Erythroblast (primary cell): ENCODE measurements at regions not wholly inside any gene's neighbourhood (a gene's known extent, or its start where the extent isn't known, plus 50 kb on each side); places are given as distances from the start of the nearest gene placed in this dataset.

Source experiments
- DNase-seq, 2 experiments: peaks; one replicate each; lab custom pipeline; 2025; lab: John Stamatoyannopoulos, UW
- GATA1 ChIP-seq: IDR thresholded peaks from 2 replicates; pipeline ENCODE4 v1.6.1; 2011; ENCODE audit warnings: low read depth, mild to moderate bottlenecking, control low read depth, low read length, moderate library complexity
- POLR2A ChIP-seq: IDR thresholded peaks from 2 replicates; pipeline ENCODE4 v1.6.1; 2011; ENCODE audit warnings: mild to moderate bottlenecking, low read length

- TF ChIP-seq GATA1 (no peak), POLR2A (no peak)
- no peak for DNase-seq
Observed at GRCh38 chr3:64464955-64465354, 222.8 kb downstream of the ADAMTS9 start.

- TF ChIP-seq GATA1 (no peak), POLR2A (no peak)
- DNase-seq = no peak
Observed at GRCh38 chr3:64463981-64464380, 223.8 kb downstream of the ADAMTS9 start.

- TF ChIP-seq POLR2A = no peak
- no peak for TF ChIP-seq GATA1
- DNase-seq = no peak
Observed at GRCh38 chr3:64462203-64462602, 225.6 kb downstream of the ADAMTS9 start.

- no peak for DNase-seq
Observed at GRCh38 chr3:64460877-64461276, 226.9 kb downstream of the ADAMTS9 start.

GRCh38 chr3:64460141-64460730, 227.6 kb downstream of the ADAMTS9 start:
- no peak for DNase-seq
- no peak for TF ChIP-seq POLR2A
- no peak for TF ChIP-seq GATA1

More at GRCh38 chr3:64460877-64461276, 226.9 kb downstream of the ADAMTS9 start:
- TF ChIP-seq GATA1 = no peak
- no peak for TF ChIP-seq POLR2A

- no peak for TF ChIP-seq POLR2A
- TF ChIP-seq GATA1 = no peak
- no peak for DNase-seq
Observed at GRCh38 chr3:64459711-64460110, 228.1 kb downstream of the ADAMTS9 start.

GRCh38 chr3:64457811-64458210, 230.0 kb downstream of the ADAMTS9 start:
- TF ChIP-seq POLR2A = no peak
- no peak for TF ChIP-seq GATA1
- DNase-seq = no peak

GRCh38 chr3:64456674-64457073, 231.1 kb downstream of the ADAMTS9 start:
- TF ChIP-seq GATA1 = no peak
- no peak for TF ChIP-seq POLR2A
- no peak for DNase-seq

GRCh38 chr3:64455351-64455750, 230.1 kb upstream of the PRICKLE2 start:
- no peak for DNase-seq
- TF ChIP-seq GATA1 (no peak), POLR2A (no peak)

- DNase-seq = no peak
- no peak for TF ChIP-seq POLR2A
- no peak for TF ChIP-seq GATA1
Observed at GRCh38 chr3:64454768-64455167, 229.5 kb upstream of the PRICKLE2 start.

- DNase-seq = no peak
- TF ChIP-seq GATA1 (no peak), POLR2A (no peak)
Observed at GRCh38 chr3:64454179-64454578, 228.9 kb upstream of the PRICKLE2 start.

- DNase-seq = no peak
- TF ChIP-seq GATA1 = no peak
- TF ChIP-seq POLR2A = no peak
Observed at GRCh38 chr3:64451283-64452012, 226.2 kb upstream of the PRICKLE2 start.

GRCh38 chr3:64450396-64450956, 225.2 kb upstream of the PRICKLE2 start:
- no peak for TF ChIP-seq GATA1
- no peak for TF ChIP-seq POLR2A

GRCh38 chr3:64449026-64449425, 223.8 kb upstream of the PRICKLE2 start:
- no peak for DNase-seq
- TF ChIP-seq GATA1 (no peak), POLR2A (no peak)

More at GRCh38 chr3:64450396-64450956, 225.2 kb upstream of the PRICKLE2 start:
- DNase-seq = no peak
